HG02981 (cell line): ENCODE measurements at regions not wholly inside any gene's neighbourhood (a gene's known extent, or its start where the extent isn't known, plus 50 kb on each side); places are given as distances from the start of the nearest gene placed in this dataset.

ENCODE experiments used
- ATAC-seq: cut with Tn5 transposase; IDR thresholded peaks from one replicate; pipeline ENCODE4 v1.9.1; 2021; ENCODE audit warnings: mild to moderate bottlenecking, moderate library complexity; ENCODE audit not compliant: unreplicated experiment

GRCh38 chr10:130999376-131000202, 311.9 kb downstream of the TCERG1L start:
- no peak for ATAC-seq

GRCh38 chr10:131000244-131000643, 311.3 kb downstream of the TCERG1L start:
- ATAC-seq, result no peak

- ATAC-seq, result no peak
Measured at GRCh38 chr10:131000743-131001142, 310.8 kb downstream of the TCERG1L start.

- ATAC-seq, result no peak
Measured at GRCh38 chr10:131001438-131001837, 310.1 kb downstream of the TCERG1L start.

GRCh38 chr10:131002031-131002861, 309.3 kb downstream of the TCERG1L start:
- ATAC-seq, result no peak

- ATAC-seq, result no peak
Measured at GRCh38 chr10:131003455-131003854, 308.1 kb downstream of the TCERG1L start.

- ATAC-seq, result no peak
Measured at GRCh38 chr10:131004276-131004675, 307.2 kb downstream of the TCERG1L start.

GRCh38 chr10:131006458-131007256, 304.9 kb downstream of the TCERG1L start:
- ATAC-seq, result no peak

- no peak for ATAC-seq
Measured at GRCh38 chr10:131009791-131010190, 301.7 kb downstream of the TCERG1L start.

GRCh38 chr10:131010965-131011575, 300.5 kb downstream of the TCERG1L start:
- ATAC-seq, result no peak

GRCh38 chr10:131011936-131012640, 299.4 kb downstream of the TCERG1L start:
- no peak for ATAC-seq

GRCh38 chr10:131012641-131012985, 298.9 kb downstream of the TCERG1L start:
- ATAC-seq, result no peak

- ATAC-seq, result no peak
Measured at GRCh38 chr10:131013281-131013912, 298.1 kb downstream of the TCERG1L start.

- no peak for ATAC-seq
Measured at GRCh38 chr10:131014271-131014670, 297.2 kb downstream of the TCERG1L start.

- ATAC-seq, result no peak
Measured at GRCh38 chr10:131015271-131015670, 296.2 kb downstream of the TCERG1L start.

- no peak for ATAC-seq
Measured at GRCh38 chr10:131016556-131016955, 295.0 kb downstream of the TCERG1L start.

- ATAC-seq, result no peak
Measured at GRCh38 chr10:131017566-131018285, 293.8 kb downstream of the TCERG1L start.

- no peak for ATAC-seq
Measured at GRCh38 chr10:131018886-131019500, 292.5 kb downstream of the TCERG1L start.

GRCh38 chr10:131019696-131020095, 291.8 kb downstream of the TCERG1L start:
- no peak for ATAC-seq
